ENCODE measurements at regions not wholly inside any gene's neighbourhood (a gene's known extent, or its start where the extent isn't known, plus 50 kb on each side); places are given as distances from the start of the nearest gene placed in this dataset.

DNA sequence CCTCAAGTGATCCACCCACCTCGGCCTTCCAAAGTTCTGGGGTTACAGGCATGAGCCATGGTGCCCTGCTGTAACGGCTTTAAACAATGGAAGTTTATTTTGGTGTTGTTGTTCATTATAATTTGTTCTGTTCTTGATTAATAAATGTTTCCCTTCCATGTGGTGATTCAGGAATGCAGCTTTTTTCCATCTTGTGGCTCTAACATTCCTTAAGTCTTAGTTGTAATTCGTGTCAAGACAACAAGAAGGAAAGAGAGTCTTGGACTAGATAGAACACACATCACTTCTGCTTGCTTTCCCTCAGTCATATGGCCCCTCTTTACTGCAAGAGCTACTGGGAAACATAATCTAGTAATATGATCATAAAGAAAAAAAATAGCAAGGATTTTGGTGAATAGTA is 211.6 kb downstream of the SLC6A15 start:
- ATAC-seq (no peak), DNase-seq (no peak)
- Mint-ChIP-seq H3K36me3 (ENCODE audit: low read depth) (no peaks in the 10 kb centered on the region), H3K4me3 (no peak overlapping the region), H3K27ac (no peak overlapping the region), H3K9me3 (ENCODE audit: low read depth) (no peaks in the 10 kb centered on the region), H3K4me1 (no peaks in the 10 kb centered on the region), H3K27me3 (no peaks in the 10 kb centered on the region)
- POLR2A ChIA-PET: no interaction called here
- CTCF ChIA-PET: no interaction called here
- intact Hi-C loops (cut with DNase I, micrococcal nuclease): no loop called here

DNA sequence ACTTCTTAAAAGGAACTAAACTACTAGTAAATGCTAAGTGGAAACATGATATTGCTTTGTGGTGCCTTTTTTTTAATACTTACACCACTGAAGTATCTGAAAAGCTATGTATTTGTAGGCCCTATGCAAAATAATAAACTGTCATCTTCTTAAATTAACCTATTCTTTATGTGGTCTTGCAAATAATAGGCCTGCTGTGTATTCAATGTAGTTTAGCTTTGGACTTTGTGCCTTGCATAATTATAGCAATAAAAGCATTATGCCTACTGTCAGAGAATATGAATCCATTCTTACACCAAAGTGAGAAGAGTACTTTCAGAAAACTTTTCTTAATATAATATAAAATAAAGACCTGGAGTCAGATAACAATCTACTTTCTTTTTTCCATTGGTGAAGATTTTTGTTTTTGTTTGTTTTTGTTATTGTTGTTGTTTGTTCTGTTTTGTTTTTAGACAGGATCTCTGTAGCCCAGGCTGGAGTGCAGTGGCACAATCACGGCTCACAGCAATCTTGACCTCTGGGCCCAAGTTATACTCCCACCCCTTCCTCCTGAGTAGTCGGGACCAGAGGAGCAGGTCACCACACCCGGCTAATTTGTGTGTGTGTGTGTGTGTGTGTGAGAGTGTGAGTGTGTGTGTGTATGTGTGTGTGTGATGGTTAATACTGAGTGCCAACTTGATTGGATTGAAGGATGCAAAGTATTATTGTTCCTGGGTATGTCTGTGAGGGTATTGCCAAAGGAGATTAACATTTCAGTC is 213.8 kb downstream of the SLC6A15 start:
- H3K27ac Mint-ChIP-seq: no peak overlapping the region
- CTCF ChIA-PET: no interaction called here
- POLR2A ChIA-PET: no interaction called here
- no peak for DNase-seq
- H3K9me3 Mint-ChIP-seq (ENCODE audit: low read depth): no peaks in the 10 kb centered on the region
- no peaks in the 10 kb centered on the region for H3K36me3 Mint-ChIP-seq (ENCODE audit: low read depth)
- no peak overlapping the region for H3K4me3 Mint-ChIP-seq
- no peaks in the 10 kb centered on the region for H3K27me3 Mint-ChIP-seq
- intact Hi-C loops (cut with DNase I, micrococcal nuclease): no loop called here
- no peaks in the 10 kb centered on the region for H3K4me1 Mint-ChIP-seq
- ATAC-seq: no peak

DNA sequence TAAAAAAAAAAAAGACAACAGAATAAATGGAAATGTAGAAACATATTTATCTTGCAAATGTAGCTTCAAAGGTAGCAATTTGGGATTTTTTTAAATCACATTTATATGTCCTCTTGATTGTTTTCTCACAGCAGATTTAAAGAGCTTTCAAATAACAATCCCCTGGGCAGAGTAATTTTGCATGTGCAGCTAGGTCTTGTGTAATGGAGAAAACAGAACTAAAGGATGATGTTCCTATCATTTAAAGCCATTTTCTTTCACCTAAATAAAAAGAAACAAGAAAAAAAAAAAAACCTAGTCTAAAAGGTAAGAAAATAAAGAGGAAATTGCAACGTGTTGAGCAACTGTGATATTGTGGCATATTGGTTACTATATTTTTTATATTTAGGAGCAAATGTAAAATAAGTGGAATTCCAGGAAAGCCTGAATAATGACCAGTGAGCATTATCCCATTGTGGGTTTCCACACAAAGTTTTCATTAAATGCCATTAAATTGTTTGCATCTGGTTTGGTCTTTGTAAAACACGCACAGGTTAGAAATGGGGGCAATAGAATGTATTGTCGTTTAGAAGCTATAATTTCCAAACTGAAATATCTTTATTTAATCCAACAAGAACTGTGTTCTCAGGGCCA is 215.6 kb downstream of the SLC6A15 start:
- no peaks in the 10 kb centered on the region for H3K36me3 Mint-ChIP-seq (ENCODE audit: low read depth)
- H3K4me3 Mint-ChIP-seq: no peak overlapping the region
- H3K27me3 Mint-ChIP-seq: no peaks in the 10 kb centered on the region
- ATAC-seq (no peak), DNase-seq (no peak)
- H3K4me1 Mint-ChIP-seq: no peaks in the 10 kb centered on the region
- intact Hi-C loops (cut with DNase I, micrococcal nuclease): no loop called here
- no peaks in the 10 kb centered on the region for H3K9me3 Mint-ChIP-seq (ENCODE audit: low read depth)
- no peak overlapping the region for H3K27ac Mint-ChIP-seq
- CTCF ChIA-PET: no interaction called here
- POLR2A ChIA-PET: no interaction called here

DNA sequence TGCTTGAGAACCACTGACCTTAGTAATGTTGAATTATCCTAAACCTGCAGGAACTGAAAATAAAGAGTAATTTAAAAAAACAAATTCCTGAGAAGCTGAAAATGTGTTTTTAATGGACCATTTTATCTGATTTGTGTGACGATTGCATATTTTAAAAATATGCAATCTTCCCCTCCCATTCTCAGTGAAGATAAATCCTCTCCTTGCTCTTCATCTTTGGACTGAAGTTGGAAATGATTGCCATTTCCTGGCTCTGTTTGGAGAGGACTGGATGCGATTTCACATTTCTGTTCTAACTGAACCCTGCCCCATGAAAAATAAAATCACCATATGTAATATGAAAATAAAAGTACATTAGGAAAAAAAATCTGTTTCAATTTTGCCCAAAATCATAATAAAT is 216.3 kb downstream of the SLC6A15 start:
- no peaks in the 10 kb centered on the region for H3K4me1 Mint-ChIP-seq
- POLR2A ChIA-PET: no interaction called here
- no peak overlapping the region for H3K4me3 Mint-ChIP-seq
- H3K9me3 Mint-ChIP-seq (ENCODE audit: low read depth): no peaks in the 10 kb centered on the region
- H3K36me3 Mint-ChIP-seq (ENCODE audit: low read depth): no peaks in the 10 kb centered on the region
- CTCF ChIA-PET: no interaction called here
- no peaks in the 10 kb centered on the region for H3K27me3 Mint-ChIP-seq
- no peak overlapping the region for H3K27ac Mint-ChIP-seq
- DNase-seq (no peak), ATAC-seq (no peak)
- intact Hi-C loops (cut with DNase I, micrococcal nuclease): no loop called here

DNA sequence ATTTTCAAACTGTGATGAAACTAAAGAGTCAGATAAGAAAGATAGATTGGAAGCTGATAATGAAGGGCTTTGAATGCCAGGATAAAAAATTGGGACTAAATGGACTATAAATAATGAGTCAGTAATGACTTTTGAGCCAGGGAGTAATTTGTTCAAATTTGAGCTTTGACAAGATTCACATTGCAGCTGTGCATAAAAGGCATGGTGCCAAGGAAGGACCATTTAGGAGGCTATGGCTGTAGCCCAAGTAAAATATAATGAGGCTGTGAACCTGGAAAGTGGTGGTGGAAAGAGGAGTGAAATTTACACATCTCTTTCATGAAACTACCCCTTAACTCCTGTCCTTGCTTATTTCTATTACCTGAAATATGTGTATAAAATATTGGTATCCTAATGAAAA is 218.5 kb downstream of the SLC6A15 start:
- ChIA-PET CTCF (no interaction called here), POLR2A (no interaction called here)
- no peaks in the 10 kb centered on the region for H3K27me3 Mint-ChIP-seq
- no peak for ATAC-seq
- H3K9me3 Mint-ChIP-seq (ENCODE audit: low read depth): no peaks in the 10 kb centered on the region
- H3K36me3 Mint-ChIP-seq (ENCODE audit: low read depth): no peaks in the 10 kb centered on the region
- no peaks in the 10 kb centered on the region for H3K4me1 Mint-ChIP-seq
- intact Hi-C loops (cut with DNase I, micrococcal nuclease): no loop called here
- H3K27ac Mint-ChIP-seq: no peak overlapping the region
- H3K4me3 Mint-ChIP-seq: no peak overlapping the region
- DNase-seq: no peak

DNA sequence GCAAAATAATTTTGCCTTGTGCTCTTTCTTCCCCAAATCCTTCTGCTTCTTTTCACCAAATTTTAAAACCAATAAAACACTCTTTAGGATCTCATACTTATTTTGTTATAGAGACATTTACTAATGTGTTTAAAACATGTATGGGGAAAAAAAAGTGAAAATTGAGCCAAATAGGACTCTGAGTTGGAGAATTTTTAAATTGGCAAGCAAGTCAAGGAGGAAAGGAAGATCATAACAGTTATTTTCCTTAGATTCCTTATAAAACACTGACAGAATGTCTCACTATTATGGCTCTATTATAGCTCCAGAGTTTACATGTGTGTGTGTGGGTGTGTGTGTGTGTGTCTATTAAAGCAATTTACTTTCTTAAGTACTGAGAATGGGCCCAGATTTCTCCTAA is 220.5 kb downstream of the SLC6A15 start:
- Mint-ChIP-seq H3K27ac (no peak overlapping the region), H3K27me3 (no peaks in the 10 kb centered on the region), H3K9me3 (ENCODE audit: low read depth) (no peaks in the 10 kb centered on the region), H3K36me3 (ENCODE audit: low read depth) (no peaks in the 10 kb centered on the region), H3K4me3 (no peak overlapping the region), H3K4me1 (no peaks in the 10 kb centered on the region)
- DNase-seq: no peak
- intact Hi-C loops (cut with DNase I, micrococcal nuclease): no loop called here
- CTCF ChIA-PET: no interaction called here
- POLR2A ChIA-PET: no interaction called here
- no peak for ATAC-seq

DNA sequence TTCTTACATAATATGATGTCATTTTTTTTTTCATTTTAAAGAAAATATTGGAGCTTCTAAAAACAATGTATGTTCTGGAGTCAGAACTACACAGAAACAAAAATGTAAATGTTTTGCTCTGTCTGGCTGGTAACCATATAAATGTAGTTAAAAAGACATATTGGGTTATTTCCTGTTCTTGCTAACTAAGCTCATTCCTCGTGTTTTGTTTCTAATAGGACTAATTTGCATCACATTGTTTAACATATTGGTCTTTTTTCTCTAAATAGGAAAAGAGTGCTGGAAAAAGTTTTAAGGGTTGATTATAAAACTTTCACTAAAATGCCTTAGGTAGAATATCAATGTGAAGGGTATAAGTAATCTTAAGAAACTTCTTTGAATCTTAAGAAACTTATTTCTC is 221.3 kb downstream of the SLC6A15 start:
- H3K36me3 Mint-ChIP-seq (ENCODE audit: low read depth): no peaks in the 10 kb centered on the region
- ATAC-seq (no peak), DNase-seq (no peak)
- ChIA-PET POLR2A (no interaction called here), CTCF (no interaction called here)
- no peak overlapping the region for H3K4me3 Mint-ChIP-seq
- H3K4me1 Mint-ChIP-seq: no peaks in the 10 kb centered on the region
- no peaks in the 10 kb centered on the region for H3K27me3 Mint-ChIP-seq
- intact Hi-C loops (cut with DNase I, micrococcal nuclease): no loop called here
- no peak overlapping the region for H3K27ac Mint-ChIP-seq
- H3K9me3 Mint-ChIP-seq (ENCODE audit: low read depth): no peaks in the 10 kb centered on the region

DNA sequence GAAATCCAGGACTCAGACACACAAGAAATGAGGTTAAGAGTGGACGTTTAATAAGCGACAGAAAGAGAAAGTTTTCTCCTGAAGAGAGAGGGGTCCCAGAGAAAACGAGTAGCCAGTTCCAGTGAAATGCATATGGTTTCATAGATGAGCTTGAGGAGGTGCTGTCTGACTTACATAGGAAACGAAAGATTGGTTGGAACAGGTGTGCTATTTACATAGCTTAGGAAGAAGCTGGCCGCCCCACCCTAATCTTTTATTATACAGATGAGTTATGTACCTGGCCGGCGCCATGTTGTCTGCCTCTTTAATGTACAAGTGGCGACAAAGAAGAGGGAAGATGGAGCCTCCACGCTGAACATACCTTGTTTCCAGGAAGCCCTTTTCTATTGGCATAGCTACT is 223.0 kb downstream of the SLC6A15 start:
- H3K4me1 Mint-ChIP-seq: no peaks in the 10 kb centered on the region
- intact Hi-C loops (cut with DNase I, micrococcal nuclease): no loop called here
- CTCF ChIA-PET: no interaction called here

DNA sequence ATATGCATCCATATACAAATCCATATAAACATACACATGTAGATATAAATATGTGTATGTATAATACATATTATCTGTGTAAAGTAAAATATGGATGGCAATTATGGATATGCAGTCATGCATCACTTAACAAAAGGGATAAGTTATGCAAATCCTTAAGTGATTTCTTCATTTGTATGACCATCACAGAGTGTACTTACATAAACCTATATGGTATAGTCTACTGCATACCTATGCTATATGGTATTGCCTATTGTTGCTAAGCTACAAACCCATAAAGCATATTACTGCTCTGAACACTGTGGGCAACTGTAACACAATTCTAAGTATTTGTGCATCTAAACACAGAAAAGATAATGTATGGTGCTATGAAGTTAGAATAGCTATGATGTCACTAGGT is 227.2 kb downstream of the SLC6A15 start:
- POLR2A ChIA-PET: no interaction called here
- Mint-ChIP-seq H3K27ac (no peak overlapping the region), H3K4me3 (no peak overlapping the region), H3K36me3 (ENCODE audit: low read depth) (no peaks in the 10 kb centered on the region), H3K4me1 (no peaks in the 10 kb centered on the region), H3K9me3 (ENCODE audit: low read depth) (no peaks in the 10 kb centered on the region), H3K27me3 (no peaks in the 10 kb centered on the region)
- no peak for DNase-seq
- CTCF ChIA-PET: no interaction called here
- no peak for ATAC-seq
- intact Hi-C loops (cut with DNase I, micrococcal nuclease): no loop called here

More for the DNA sequence above, 223.0 kb downstream of the SLC6A15 start:
- POLR2A ChIA-PET: no interaction called here
- no peak for ATAC-seq
- no peaks in the 10 kb centered on the region for H3K27me3 Mint-ChIP-seq
- no peak overlapping the region for H3K4me3 Mint-ChIP-seq
- no peak overlapping the region for H3K27ac Mint-ChIP-seq
- H3K9me3 Mint-ChIP-seq (ENCODE audit: low read depth): no peaks in the 10 kb centered on the region
- H3K36me3 Mint-ChIP-seq (ENCODE audit: low read depth): no peaks in the 10 kb centered on the region
- DNase-seq: no peak

DNA sequence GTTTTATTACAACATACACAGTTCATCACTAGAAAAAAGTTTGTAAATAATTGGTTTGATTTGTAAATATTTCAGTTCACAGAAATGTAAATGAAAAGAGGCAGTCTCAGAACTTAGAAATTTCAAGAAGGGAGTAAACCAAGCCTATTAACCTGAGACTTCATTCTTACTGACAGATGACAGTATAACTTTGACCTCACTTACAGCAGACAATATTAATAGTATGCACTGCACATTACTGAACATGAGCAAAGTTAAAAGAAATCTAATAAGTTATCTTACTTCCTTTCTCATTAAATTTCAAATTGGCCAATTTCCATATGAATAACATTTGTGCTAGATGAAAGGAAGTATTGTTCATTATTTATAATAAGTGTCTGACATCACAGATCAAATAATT is 235.8 kb downstream of the SLC6A15 start:
- Mint-ChIP-seq H3K27me3 (no peaks in the 10 kb centered on the region), H3K9me3 (ENCODE audit: low read depth) (no peaks in the 10 kb centered on the region), H3K27ac (no peak overlapping the region), H3K4me1 (no peaks in the 10 kb centered on the region), H3K4me3 (no peak overlapping the region), H3K36me3 (ENCODE audit: low read depth) (no peaks in the 10 kb centered on the region)
- POLR2A ChIA-PET: no interaction called here
- CTCF ChIA-PET: interaction anchor here (0.6 kb wide), 1 partner anchor 74 kb away, joined by 3 read pairs; no protein-coding TSS in a partner anchor
- no peak for DNase-seq
- no peak for ATAC-seq
- intact Hi-C loops (cut with DNase I, micrococcal nuclease): no loop called here

DNA sequence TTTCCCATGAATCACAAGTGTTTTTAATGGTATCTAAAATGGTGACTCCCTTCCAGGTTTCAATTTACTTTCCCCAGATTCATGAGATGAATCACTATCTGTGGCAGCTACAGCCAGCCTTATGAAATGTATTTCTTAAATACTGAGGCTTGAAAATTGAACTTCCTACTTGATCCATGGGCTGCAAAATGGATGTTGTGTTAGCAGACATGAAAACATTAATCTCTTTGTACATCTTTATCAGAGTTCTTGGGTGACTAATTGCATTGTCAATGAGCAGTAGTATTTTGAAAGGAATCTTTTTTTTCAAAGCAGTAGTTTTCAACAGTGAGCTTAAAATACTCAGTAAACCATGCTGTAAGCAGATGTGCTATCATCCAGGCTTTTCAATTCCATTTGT is 250.8 kb downstream of the SLC6A15 start:
- H3K4me3 Mint-ChIP-seq: no peak overlapping the region
- H3K27ac Mint-ChIP-seq: no peak overlapping the region
- intact Hi-C loops (cut with DNase I, micrococcal nuclease): no loop called here
- no peaks in the 10 kb centered on the region for H3K36me3 Mint-ChIP-seq (ENCODE audit: low read depth)
- CTCF ChIA-PET: interaction anchor here (0.6 kb wide), 1 partner anchor 505 kb away, joined by 3 read pairs; no protein-coding TSS in a partner anchor
- no peaks in the 10 kb centered on the region for H3K9me3 Mint-ChIP-seq (ENCODE audit: low read depth)
- no peaks in the 10 kb centered on the region for H3K4me1 Mint-ChIP-seq
- H3K27me3 Mint-ChIP-seq: no peaks in the 10 kb centered on the region
- ATAC-seq (no peak), DNase-seq (no peak)
- POLR2A ChIA-PET: no interaction called here

DNA sequence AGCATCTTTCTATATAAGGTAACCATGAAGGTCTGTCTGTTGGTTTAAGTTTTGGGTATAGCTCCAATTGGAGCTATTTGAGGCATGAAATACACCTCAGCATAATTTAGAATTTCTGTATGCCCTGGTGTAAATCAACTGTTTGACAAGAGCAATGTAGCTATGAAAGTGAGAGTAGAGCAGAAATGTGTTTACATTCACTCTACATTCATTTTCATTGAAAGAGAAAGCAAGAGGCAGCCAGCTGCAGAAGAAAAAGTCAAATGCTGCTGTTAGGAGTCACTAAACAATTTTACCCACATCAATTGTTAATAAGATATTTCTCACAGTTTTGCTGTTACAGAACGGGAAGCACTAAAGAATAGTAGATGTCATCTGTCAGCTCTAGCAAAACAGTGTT is 252.5 kb downstream of the SLC6A15 start:
- CTCF ChIA-PET: interaction anchor here (1.1 kb wide), 1 partner anchor 9 kb away, joined by 3 read pairs; no protein-coding TSS in a partner anchor

More for the DNA sequence above, 252.5 kb downstream of the SLC6A15 start:
- POLR2A ChIA-PET: no interaction called here
- no peak for ATAC-seq
- Mint-ChIP-seq H3K36me3 (ENCODE audit: low read depth) (no peaks in the 10 kb centered on the region), H3K27ac (no peak overlapping the region), H3K27me3 (no peaks in the 10 kb centered on the region), H3K9me3 (ENCODE audit: low read depth) (no peaks in the 10 kb centered on the region), H3K4me1 (no peaks in the 10 kb centered on the region), H3K4me3 (no peak overlapping the region)
- DNase-seq: no peak
- intact Hi-C loops (cut with DNase I, micrococcal nuclease): no loop called here

Measured in activated CD4-positive, alpha-beta T cell treated with anti-CD3 and anti-CD28 coated beads for 36 hours (primary cell).